ENCODE measurements at regions not wholly inside any gene's neighbourhood (a gene's known extent, or its start where the extent isn't known, plus 50 kb on each side); places are given as distances from the start of the nearest gene placed in this dataset.

DNA sequence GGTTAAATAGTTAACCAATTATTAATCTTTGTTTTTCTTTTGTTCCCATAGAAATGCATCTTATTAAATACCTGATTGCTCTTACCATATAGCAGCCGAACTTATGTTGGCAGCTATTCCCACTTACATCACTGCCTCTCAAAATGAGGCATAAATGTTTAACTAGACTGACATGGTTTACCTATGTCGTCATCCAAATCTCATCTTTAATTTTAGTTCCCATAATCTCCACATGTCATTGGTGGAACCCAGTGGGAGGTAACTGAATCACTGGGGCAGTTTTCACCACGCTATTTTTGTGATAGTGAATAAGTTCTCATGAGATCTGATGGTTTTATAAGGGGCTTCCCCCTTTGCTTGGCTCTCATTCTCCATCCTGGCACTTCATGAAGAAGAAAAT lies 499.2 kb upstream of the ATP2B1 start:
- Mint-ChIP-seq H3K27me3 (no peaks in the 10 kb centered on the region), H3K27ac (no peak overlapping the region)

DNA sequence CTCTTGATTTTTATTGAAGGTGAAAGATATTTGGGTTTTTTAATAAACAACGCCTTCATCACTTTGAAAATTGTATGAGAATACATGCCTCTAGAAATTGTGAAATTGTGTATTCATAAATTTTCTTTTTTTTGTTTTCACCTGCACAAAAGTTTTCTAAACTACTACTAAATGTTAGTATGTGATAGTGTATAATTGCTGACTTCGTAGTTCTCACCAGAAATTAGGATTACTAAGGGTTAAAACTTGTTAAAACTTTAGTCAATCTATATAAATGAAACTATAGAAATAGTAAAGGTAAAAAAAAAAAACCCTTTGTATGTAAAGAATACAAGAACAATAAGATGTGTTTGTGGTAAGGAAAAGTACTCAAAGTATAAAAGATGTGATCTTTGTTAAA lies 496.5 kb upstream of the ATP2B1 start:
- Mint-ChIP-seq H3K4me1 (ENCODE audit: unreplicated experiment) (no peaks in the 10 kb centered on the region), H3K4me3 (no peak overlapping the region), H3K36me3 (peaks cover 6% of the 10 kb centered on the region), H3K9me3 (peaks cover 7% of the 10 kb centered on the region), H3K27me3 (no peaks in the 10 kb centered on the region), H3K27ac (no peak overlapping the region)
- TF ChIP-seq, protein P1, sequence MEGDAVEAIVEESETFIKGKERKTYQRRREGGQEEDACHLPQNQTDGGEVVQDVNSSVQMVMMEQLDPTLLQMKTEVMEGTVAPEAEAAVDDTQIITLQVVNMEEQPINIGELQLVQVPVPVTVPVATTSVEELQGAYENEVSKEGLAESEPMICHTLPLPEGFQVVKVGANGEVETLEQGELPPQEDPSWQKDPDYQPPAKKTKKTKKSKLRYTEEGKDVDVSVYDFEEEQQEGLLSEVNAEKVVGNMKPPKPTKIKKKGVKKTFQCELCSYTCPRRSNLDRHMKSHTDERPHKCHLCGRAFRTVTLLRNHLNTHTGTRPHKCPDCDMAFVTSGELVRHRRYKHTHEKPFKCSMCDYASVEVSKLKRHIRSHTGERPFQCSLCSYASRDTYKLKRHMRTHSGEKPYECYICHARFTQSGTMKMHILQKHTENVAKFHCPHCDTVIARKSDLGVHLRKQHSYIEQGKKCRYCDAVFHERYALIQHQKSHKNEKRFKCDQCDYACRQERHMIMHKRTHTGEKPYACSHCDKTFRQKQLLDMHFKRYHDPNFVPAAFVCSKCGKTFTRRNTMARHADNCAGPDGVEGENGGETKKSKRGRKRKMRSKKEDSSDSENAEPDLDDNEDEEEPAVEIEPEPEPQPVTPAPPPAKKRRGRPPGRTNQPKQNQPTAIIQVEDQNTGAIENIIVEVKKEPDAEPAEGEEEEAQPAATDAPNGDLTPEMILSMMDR (conservative IDR thresholded peaks at IDR 0.05), result no peak
- DNase-seq (ENCODE audit: extremely low spot score, unreplicated experiment), result no peak

More for the DNA sequence above, 499.2 kb upstream of the ATP2B1 start:
- TF ChIP-seq, protein P1 (conservative IDR thresholded peaks at IDR 0.05), result no peak
- H3K36me3 Mint-ChIP-seq, result peaks cover 6% of the 10 kb centered on the region
- peaks cover 7% of the 10 kb centered on the region for H3K9me3 Mint-ChIP-seq
- H3K4me3 Mint-ChIP-seq, result no peak overlapping the region
- no peaks in the 10 kb centered on the region for H3K4me1 Mint-ChIP-seq (ENCODE audit: unreplicated experiment)
- no peak for DNase-seq (ENCODE audit: extremely low spot score, unreplicated experiment)

DNA sequence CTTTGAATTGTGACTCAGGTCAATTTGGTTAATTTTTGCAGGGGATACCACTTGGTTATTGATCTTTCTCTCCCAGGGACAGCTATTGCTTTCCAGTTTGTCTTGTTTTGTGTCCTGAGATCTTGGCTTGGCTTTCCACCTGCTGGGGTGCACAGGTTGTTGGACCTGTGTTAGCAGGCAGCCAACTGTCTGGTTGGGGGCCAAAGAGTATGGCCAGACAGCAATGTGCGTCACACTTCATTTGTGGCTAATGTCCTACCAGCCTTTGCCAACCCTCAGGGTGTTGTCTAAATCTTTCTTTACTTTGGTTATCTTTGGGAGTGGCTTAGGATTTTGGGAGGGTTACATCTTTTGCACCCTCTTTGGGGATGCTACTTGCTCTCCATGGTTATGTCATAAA lies 494.9 kb upstream of the ATP2B1 start:
- H3K9me3 Mint-ChIP-seq, result peaks cover 6% of the 10 kb centered on the region
- H3K27me3 Mint-ChIP-seq, result no peaks in the 10 kb centered on the region
- H3K4me3 Mint-ChIP-seq, result no peak overlapping the region
- TF ChIP-seq, protein P1 (conservative IDR thresholded peaks at IDR 0.05), result no peak
- H3K4me1 Mint-ChIP-seq (ENCODE audit: unreplicated experiment), result peaks cover 5% of the 10 kb centered on the region
- H3K27ac Mint-ChIP-seq, result no peak overlapping the region
- DNase-seq (ENCODE audit: extremely low spot score, unreplicated experiment), result no peak
- peaks cover 6% of the 10 kb centered on the region for H3K36me3 Mint-ChIP-seq

DNA sequence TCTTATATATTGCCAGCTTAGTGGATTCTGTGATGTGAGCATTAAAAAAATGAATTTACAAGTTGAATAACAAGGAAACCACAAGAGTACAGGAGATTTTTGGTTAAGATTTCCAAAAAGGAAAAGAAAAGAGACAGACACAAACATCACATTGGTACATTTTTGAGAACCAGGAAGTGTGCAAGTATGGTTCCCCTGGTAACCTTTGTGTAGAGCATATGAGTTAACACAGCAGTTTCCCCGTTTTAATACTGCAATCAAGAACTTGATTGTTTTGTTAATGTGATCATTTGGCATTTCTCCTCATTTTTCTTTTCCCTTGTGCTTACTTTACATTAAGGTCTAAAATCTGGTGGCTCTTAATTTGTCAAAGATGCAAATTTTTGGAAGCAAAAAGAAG lies 490.4 kb upstream of the ATP2B1 start:
- H3K4me3 Mint-ChIP-seq, result no peak overlapping the region
- H3K27ac Mint-ChIP-seq, result no peak overlapping the region
- no peak for DNase-seq (ENCODE audit: extremely low spot score, unreplicated experiment)
- H3K9me3 Mint-ChIP-seq, result peaks cover 5% of the 10 kb centered on the region
- H3K36me3 Mint-ChIP-seq, result no peaks in the 10 kb centered on the region
- TF ChIP-seq, protein P1 (conservative IDR thresholded peaks at IDR 0.05), result no peak
- H3K27me3 Mint-ChIP-seq, result no peaks in the 10 kb centered on the region
- peaks cover 5% of the 10 kb centered on the region for H3K4me1 Mint-ChIP-seq (ENCODE audit: unreplicated experiment)

DNA sequence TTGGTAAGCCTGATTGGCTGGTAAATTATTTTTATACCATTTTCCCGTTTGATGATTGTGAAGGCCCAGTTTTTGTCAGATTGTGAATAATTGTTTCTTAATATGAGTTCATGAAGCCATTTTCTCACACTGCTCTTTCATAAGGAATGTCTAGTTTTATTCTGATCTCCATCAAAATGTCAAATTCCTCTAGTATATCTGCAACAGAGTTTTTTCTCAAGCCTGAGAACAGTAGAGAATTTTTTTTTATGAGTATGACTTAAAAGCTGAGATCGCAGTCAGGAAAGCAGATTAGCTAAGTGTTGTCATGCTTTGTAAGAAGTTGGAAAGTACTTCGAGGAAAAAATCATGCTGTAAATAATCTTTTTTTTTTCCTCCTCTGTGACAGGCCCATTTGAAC lies 484.9 kb upstream of the ATP2B1 start:
- Mint-ChIP-seq H3K27ac (no peak overlapping the region), H3K36me3 (no peaks in the 10 kb centered on the region), H3K4me1 (ENCODE audit: unreplicated experiment) (no peaks in the 10 kb centered on the region), H3K27me3 (no peaks in the 10 kb centered on the region), H3K4me3 (no peak overlapping the region), H3K9me3 (peaks cover 5% of the 10 kb centered on the region)
- TF ChIP-seq, protein P1 (conservative IDR thresholded peaks at IDR 0.05), result no peak
- no peak for DNase-seq (ENCODE audit: extremely low spot score, unreplicated experiment)

- no peak overlapping the region for H3K27ac Mint-ChIP-seq
- H3K4me3 Mint-ChIP-seq, result no peak overlapping the region
- H3K9me3 Mint-ChIP-seq, result no peaks in the 10 kb centered on the region
- DNase-seq (ENCODE audit: extremely low spot score, unreplicated experiment), result no peak
- TF ChIP-seq, protein P1 (conservative IDR thresholded peaks at IDR 0.05), result no peak
- H3K27me3 Mint-ChIP-seq, result no peaks in the 10 kb centered on the region
- no peaks in the 10 kb centered on the region for H3K36me3 Mint-ChIP-seq
- H3K4me1 Mint-ChIP-seq (ENCODE audit: unreplicated experiment), result no peaks in the 10 kb centered on the region
Observed at GRCh38 chr12:90188857-90189256, 480.2 kb upstream of the ATP2B1 start.
